ENCODE measurements at regions not wholly inside any gene's neighbourhood (a gene's known extent, or its start where the extent isn't known, plus 50 kb on each side); places are given as distances from the start of the nearest gene placed in this dataset.

DNA sequence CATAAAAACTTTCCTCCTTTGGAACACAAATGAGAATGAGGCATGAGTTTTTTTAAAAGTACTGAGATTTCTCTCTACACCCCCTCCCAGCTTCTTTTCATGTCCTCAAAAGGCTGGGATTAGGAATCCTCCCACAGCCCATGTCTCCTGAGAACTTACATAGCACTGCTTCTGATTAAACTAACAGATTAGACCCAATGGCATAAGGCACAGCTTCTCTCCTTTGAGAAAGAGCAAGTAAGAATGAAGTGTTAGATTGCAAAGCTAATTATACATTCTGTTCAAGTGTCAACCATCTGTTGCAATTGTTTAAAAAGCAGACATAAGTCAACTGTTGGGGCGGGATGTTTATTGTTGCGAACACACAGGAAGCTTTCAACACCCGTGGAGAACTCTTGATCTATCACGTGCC lies 715.1 kb downstream of the CDH11 start:
- WGBS (ENCODE audit: insufficient coverage, insufficient replicate concordance, low lambda C conversion rate, missing lambda C conversion rate), result 35% methylated on average over 4 of the region's 4 CpGs
- Histone ChIP-seq H4K20me1 (ENCODE audit: control insufficient read depth, insufficient read depth) (no peaks in the 10 kb centered on the region), H3K36me3 (ENCODE audit: control insufficient read depth in 2 of 2, insufficient read depth in 2 of 2, low read length in 1 of 2) (no peaks in the 10 kb centered on the region), H2AFZ (ENCODE audit: control insufficient read depth, low read depth, low read length) (no peak overlapping the region), H3K27ac (ENCODE audit: control insufficient read depth, insufficient read depth) (no peak overlapping the region), H3K9me3 (replicated peaks; ENCODE audit: control insufficient read depth, insufficient read depth, low read length) (no peaks in the 10 kb centered on the region), H3K4me1 (ENCODE audit: control insufficient read depth, insufficient read depth, low read length) (no peaks in the 10 kb centered on the region), H3K4me3 (no peak overlapping the region), H3K79me2 (ENCODE audit: control insufficient read depth, insufficient read depth, low read length) (no peaks in the 10 kb centered on the region), H3K4me2 (ENCODE audit: control insufficient read depth, insufficient read depth) (no peak overlapping the region), H3K9ac (ENCODE audit: control insufficient read depth, insufficient read depth, low read length) (no peak overlapping the region), H3K27me3 (replicated peaks in 1 of 2; ENCODE audit: control insufficient read depth in 2 of 2, insufficient read depth in 2 of 2, low read length in 1 of 2) (no peaks in the 10 kb centered on the region)
- in situ Hi-C loops (cut with MboI), result no loop called here
- TF ChIP-seq SIX5 (IDR thresholded peaks at IDR 0.05; ENCODE audit: low read depth, low read length, severe bottlenecking) (no peak), NFXL1 (IDR thresholded peaks at IDR 0.05; ENCODE audit: borderline replicate concordance) (no peak), NR2F1 (conservative IDR thresholded peaks at IDR 0.05) (no peak), CBFB (IDR thresholded peaks at IDR 0.05; ENCODE audit: low read depth) (no peak)
- TF ChIP-seq, protein P1, sequence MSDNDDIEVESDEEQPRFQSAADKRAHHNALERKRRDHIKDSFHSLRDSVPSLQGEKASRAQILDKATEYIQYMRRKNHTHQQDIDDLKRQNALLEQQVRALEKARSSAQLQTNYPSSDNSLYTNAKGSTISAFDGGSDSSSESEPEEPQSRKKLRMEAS (IDR thresholded peaks at IDR 0.05; ENCODE audit: low read depth, low read length), result no peak
- ChIA-PET SMC1A (ENCODE audit: uncharacterized antibody, unreplicated experiment) (interaction anchor here (0.7 to 1.1 kb wide), 2 partner anchors 22 to 25 kb away, joined by 3 read pairs; no protein-coding TSS in a partner anchor), RAD21 (ENCODE audit: unreplicated experiment) (interaction anchor here (0.6 kb wide), 1 partner anchor 19 kb away, joined by 3 read pairs; no protein-coding TSS in a partner anchor), CTCF (no interaction called here), POLR2A (no interaction called here)
- no TSS peak for BruUV-seq (replicated peaks)
- FAIRE-seq (no peak), DNase-seq (ENCODE audit: low read depth, low spot score) (no peak), ATAC-seq (no peak)
- intact Hi-C loops (cut with micrococcal nuclease; ENCODE audit: unreplicated experiment), result no loop called here

DNA sequence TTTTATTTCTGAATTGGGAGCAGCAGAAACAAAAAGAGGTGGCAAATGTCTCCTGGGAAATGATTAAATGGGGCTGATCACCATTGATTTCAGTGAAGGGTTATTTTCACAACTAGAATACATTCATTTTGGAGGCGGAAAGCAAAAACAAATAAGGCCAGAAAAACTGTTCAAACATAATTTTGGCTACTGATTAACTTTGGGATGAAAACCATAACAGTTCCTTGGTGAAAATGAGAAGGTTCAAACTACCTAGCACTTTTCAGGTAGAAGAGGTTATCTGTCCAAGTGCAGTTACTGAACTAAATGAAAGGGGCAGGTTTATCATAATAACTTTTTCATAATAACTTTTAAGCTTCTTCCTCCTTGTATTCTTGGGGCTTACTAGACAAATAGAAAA lies 718.5 kb downstream of the CDH11 start:
- no peak overlapping the region for H3K4me2 ChIP-seq (ENCODE audit: control insufficient read depth, insufficient read depth)
- H3K79me2 ChIP-seq (ENCODE audit: control insufficient read depth, insufficient read depth, low read length), result no peaks in the 10 kb centered on the region
- ChIA-PET POLR2A (no interaction called here), CTCF (no interaction called here), RAD21 (ENCODE audit: unreplicated experiment) (interaction anchor here (1.3 kb wide), 1 partner anchor 27 kb away, joined by 3 read pairs; no protein-coding TSS in a partner anchor), SMC1A (ENCODE audit: uncharacterized antibody, unreplicated experiment) (interaction anchor here (0.7 to 1.4 kb wide), 2 partner anchors 10 to 13 kb away, joined by 3 read pairs; no protein-coding TSS in a partner anchor)
- no peak overlapping the region for H3K4me3 ChIP-seq
- no peaks in the 10 kb centered on the region for H3K27me3 ChIP-seq (replicated peaks in 1 of 2; ENCODE audit: control insufficient read depth in 2 of 2, insufficient read depth in 2 of 2, low read length in 1 of 2)
- intact Hi-C loops (cut with micrococcal nuclease; ENCODE audit: unreplicated experiment) (no loop called here), in situ Hi-C loops (cut with MboI) (no loop called here)
- ATAC-seq, result no peak
- no peak for DNase-seq (ENCODE audit: low read depth, low spot score)
- BruUV-seq (replicated peaks), result no TSS peak
- H3K36me3 ChIP-seq (ENCODE audit: control insufficient read depth in 2 of 2, insufficient read depth in 2 of 2, low read length in 1 of 2), result no peaks in the 10 kb centered on the region
- no peak for FAIRE-seq
- no peak overlapping the region for H3K9ac ChIP-seq (ENCODE audit: control insufficient read depth, insufficient read depth, low read length)
- H2AFZ ChIP-seq (ENCODE audit: control insufficient read depth, low read depth, low read length), result no peak overlapping the region
- WGBS (ENCODE audit: insufficient coverage, insufficient replicate concordance, low lambda C conversion rate, missing lambda C conversion rate), result 30% methylated on average over 1 of the region's 1 CpG
- no peaks in the 10 kb centered on the region for H3K4me1 ChIP-seq (ENCODE audit: control insufficient read depth, insufficient read depth, low read length)
- no peaks in the 10 kb centered on the region for H4K20me1 ChIP-seq (ENCODE audit: control insufficient read depth, insufficient read depth)
- no peaks in the 10 kb centered on the region for H3K9me3 ChIP-seq (replicated peaks; ENCODE audit: control insufficient read depth, insufficient read depth, low read length)
- H3K27ac ChIP-seq (ENCODE audit: control insufficient read depth, insufficient read depth), result no peak overlapping the region
- TF ChIP-seq SMAD1 (IDR thresholded peaks at IDR 0.05; ENCODE audit: low read depth, partially characterized antibody) (no peak), STAT3 (IDR thresholded peaks at IDR 0.05; ENCODE audit: low read depth, low read length) (no peak), HDGF (IDR thresholded peaks at IDR 0.05) (no peak)
- TF ChIP-seq, protein P2, sequence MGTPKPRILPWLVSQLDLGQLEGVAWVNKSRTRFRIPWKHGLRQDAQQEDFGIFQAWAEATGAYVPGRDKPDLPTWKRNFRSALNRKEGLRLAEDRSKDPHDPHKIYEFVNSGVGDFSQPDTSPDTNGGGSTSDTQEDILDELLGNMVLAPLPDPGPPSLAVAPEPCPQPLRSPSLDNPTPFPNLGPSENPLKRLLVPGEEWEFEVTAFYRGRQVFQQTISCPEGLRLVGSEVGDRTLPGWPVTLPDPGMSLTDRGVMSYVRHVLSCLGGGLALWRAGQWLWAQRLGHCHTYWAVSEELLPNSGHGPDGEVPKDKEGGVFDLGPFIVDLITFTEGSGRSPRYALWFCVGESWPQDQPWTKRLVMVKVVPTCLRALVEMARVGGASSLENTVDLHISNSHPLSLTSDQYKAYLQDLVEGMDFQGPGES (IDR thresholded peaks at IDR 0.05), result no peak
